ENCODE measurements at regions not wholly inside any gene's neighbourhood (a gene's known extent, or its start where the extent isn't known, plus 50 kb on each side); places are given as distances from the start of the nearest gene placed in this dataset.

DNA sequence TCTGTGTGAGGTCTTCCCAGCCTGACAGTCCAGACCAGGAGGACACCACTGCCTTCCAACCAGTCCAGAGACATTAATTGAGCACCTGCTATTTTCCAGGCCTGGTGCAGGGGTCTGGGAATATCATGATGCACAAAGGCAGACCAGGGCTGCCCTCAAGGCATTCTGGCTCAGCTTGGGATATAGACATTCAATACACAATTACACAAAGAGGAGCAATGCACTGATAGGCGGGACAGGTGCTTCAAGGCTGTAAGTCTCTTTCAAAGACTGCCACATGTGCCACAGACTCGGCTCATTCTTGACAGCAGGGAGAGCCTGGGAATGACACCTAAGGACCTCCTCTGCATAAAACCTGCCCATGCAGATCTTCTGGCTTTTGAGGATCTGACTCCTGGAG lies 158.6 kb downstream of the C5orf15 start:
- no peak for TF ChIP-seq POLR2A (IDR thresholded peaks at IDR 0.05)
- TF ChIP-seq, protein P1, sequence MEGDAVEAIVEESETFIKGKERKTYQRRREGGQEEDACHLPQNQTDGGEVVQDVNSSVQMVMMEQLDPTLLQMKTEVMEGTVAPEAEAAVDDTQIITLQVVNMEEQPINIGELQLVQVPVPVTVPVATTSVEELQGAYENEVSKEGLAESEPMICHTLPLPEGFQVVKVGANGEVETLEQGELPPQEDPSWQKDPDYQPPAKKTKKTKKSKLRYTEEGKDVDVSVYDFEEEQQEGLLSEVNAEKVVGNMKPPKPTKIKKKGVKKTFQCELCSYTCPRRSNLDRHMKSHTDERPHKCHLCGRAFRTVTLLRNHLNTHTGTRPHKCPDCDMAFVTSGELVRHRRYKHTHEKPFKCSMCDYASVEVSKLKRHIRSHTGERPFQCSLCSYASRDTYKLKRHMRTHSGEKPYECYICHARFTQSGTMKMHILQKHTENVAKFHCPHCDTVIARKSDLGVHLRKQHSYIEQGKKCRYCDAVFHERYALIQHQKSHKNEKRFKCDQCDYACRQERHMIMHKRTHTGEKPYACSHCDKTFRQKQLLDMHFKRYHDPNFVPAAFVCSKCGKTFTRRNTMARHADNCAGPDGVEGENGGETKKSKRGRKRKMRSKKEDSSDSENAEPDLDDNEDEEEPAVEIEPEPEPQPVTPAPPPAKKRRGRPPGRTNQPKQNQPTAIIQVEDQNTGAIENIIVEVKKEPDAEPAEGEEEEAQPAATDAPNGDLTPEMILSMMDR (IDR thresholded peaks at IDR 0.05): no peak

Data from tibial nerve (tissue), 3 donors.